Ammon's horn (tissue), 1 donor: ENCODE measurements at regions not wholly inside any gene's neighbourhood (a gene's known extent, or its start where the extent isn't known, plus 50 kb on each side); places are given as distances from the start of the nearest gene placed in this dataset.
"Not testable (repeated sequence)": the region's sequence is repeated elsewhere in the genome, so short reads cannot be mapped to it uniquely, and the experiment has no call there.

Experiments
- DNase-seq: peaks from one replicate; pipeline ENCODE4 v3.0.0-alpha.2; 2016; ENCODE audit warnings: low spot score

GRCh38 chr3:154973851-154974250, 106.3 kb upstream of the MME start:
- DNase-seq: no peak

DNA sequence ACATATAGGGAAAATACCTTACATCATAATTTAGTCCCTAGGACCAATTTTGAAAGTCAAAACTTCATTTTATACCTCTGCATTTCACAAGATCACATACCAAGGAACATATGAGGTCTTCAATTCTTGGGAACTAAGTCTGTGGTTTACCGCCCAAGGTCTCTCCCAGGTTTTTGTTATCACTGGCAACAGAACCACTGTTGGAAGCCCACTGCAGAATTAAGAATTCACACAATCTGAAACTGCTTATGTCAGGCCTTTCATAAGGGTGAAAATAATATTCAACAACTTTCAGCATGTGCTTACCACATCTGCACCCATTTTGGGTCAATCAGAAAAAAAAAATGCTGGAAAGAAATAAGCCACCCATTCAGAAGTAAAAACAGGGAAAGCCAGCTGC, 107.2 kb upstream of the MME start:
- no peak for DNase-seq

DNA sequence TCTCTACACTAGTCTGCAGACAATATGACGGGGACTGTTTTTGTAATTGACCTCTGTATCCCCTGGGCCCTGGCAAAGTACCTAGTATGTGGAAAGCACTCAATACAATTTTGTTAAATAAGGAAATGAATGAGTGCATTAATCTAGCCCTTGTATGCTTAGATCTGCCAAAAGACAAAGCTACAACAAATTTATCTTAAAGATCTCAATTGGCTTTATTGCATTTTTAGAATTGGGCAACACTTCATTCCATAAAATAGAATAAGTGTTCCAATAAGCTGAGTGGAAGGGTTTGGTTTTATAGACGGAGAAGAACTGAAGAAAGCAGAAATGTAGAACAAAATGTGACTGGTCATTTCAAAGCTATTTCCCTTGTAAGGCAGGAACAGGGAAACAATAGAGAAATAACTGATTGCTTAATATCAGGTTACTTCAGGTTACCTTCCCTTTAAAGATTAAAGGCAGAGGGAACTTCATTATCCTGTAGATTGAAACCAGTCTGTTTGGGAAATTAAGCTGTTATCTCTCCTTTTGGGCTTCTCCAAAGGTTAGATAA, 108.3 kb upstream of the MME start:
- no peak for DNase-seq

DNA sequence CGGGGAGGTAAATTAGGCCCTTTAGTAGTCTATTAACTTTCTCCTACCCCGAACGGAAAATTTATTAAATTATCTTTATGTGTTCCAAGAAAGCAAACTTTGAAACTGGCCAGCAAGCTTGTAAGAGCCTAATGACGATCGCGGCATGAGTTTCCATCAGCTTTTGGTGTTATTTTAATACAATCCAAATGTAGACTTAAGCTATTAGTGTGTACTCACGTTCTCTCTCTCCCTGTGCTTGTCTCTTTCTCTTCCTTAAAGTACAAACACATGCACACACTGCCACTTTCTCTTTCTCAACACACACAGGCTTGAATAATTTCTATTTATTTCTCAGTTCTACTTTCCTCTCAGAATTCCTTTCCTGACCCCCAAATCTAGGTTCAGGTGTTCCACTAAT, 108.8 kb upstream of the MME start:
- no peak for DNase-seq

- DNase-seq: no peak
These were observed 109.3 kb upstream of the MME start for GRCh38 chr3:154970797-154971196.

DNA sequence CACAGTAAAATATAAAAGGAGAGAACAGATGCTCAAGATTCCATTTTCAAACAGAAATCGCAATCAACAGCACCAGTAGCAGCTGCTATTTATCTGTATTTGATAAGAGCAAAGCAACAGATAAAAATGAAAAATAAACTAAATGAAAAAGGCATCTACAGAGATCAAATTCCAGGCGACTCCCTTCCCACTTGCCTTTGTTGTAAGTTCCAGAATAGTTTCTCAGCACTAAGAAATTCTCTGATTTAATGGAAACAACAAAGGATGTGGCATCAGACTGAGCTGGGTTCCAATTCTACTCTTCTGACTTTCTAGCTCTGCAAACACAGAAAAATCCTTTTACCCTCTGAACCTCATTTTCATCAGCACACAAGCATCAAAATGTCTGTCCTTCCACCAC, 110.8 kb upstream of the MME start:
- no peak for DNase-seq

DNA sequence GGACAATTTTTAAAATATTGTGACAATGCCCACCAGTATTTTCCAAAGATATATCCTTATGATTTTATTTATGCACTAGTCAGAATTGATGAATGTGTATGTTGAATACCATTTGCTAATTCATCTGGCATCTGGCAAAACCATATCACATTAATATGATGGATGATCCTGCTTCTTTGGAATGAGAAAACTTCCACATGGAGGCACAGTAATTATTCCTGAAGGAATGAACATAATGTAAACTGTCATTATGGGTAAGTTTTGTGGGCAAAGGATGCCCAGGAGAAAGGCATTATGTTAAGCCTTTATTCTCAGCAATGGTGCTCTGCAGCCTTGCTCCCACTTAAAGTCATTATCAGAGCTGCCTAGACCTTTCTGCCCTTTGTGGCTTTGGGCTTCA, 113.0 kb upstream of the MME start:
- DNase-seq: no peak

GRCh38 chr3:154956815-154957214, 123.3 kb upstream of the MME start:
- no peak for DNase-seq

DNA sequence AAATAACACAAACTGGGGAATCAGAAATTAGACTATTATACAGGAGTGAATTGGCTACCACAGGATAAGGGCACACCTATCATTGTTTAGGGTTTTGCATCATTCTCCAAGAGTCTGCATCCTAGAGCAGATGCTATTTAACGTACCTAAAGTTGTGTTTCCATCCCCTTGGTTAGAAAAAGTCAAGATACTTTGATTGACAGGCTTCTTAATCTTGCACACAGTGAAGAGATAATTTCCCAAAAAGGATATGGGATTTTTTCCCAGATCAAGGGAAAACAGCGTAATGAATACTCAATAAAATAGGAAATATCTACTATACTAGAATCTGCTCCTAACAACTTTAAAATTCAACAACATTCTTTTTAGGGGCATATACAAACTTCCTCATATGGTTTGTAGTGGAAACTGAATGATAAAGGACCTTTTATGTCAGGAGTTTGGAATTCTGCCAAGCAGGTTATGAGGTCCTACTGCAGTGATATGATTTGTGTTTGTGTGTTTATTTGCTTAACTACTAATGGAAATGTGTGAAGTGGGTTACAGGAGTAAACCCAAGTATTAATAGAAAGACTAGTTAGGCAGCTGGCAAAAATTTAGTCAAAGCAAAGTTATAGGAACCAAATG, 124.1 kb upstream of the MME start:
- DNase-seq: no peak

- no peak for DNase-seq
These were observed 125.4 kb upstream of the MME start for GRCh38 chr3:154954757-154955156.

GRCh38 chr3:154953538-154953937, 126.6 kb upstream of the MME start:
- no peak for DNase-seq

GRCh38 chr3:154952553-154952952, 127.6 kb upstream of the MME start:
- no peak for DNase-seq

DNA sequence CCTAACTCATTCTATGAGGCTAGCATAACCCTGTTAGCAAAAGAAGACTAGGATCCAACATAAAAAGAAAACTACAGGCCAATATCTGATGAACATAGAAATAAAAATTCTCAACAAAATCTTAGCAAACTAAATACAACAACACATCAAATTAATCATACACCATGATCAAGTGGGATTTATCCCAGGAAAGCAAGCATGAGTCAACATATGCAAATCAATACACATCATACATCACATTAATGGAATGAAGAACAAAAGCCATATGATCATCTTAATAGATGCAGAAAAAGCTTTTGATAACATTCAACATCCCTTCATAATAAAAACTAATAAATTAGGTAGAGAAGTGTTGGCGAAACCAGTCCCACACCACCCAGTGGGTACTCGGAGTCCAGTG, 136.1 kb upstream of the MME start:
- no peak for DNase-seq

DNA sequence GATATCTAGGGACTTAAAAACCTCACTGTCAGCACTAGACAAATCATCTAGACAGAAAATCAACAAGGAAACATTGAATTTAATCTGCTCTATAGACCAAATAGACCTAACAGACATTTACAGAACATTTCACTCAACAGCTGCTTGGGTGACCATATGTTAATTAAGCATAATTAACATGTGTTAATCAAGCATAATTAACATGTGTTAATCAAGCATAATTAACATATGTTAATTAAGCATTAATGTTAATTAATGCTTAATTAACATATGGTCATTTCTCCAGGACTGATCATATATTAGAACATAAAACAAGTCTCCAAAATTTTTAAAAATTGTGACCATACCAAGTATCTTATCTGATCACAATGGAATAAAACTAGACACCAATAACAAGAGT, 137.3 kb upstream of the MME start:
- DNase-seq: no peak

DNA sequence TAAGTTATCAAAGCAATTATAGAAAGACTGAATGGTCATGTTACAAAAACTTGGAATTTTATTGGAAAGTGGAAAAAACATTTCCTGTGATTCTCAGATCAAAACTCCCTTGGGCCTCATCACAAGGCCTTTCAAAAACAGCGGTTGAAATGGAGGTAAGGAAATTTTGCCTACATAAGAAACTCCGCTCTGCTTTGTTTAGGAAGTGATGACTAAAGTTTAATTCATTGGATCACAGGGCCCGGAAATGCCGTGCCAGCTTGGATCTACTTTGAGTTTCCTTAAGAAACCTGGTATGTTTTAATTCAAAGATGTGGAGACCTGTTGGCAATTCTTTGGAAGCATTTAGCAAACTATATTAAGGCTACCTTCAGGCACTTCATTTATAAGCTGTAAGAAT, 143.9 kb upstream of the MME start:
- DNase-seq: no peak

- DNase-seq: no peak
These were observed 146.5 kb upstream of the MME start for GRCh38 chr3:154933581-154933980.

DNA sequence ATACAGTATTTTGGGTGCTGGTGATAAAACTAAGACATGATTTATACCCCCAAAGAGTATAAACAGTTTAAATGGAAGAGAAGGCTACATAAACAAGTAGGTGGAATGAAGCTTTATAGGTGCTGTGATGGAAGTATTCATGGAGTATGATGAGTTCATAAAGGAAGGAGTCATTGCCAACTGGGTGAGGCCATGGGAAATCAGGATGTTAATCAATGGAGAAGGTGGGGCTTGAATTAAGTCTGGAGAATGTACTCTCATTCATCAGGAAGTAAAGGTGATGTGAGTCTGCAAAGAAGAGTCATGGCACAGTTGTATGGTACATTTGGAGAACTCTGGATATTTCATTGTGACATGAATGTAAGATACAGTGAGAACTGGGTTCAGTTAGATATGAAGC, 147.5 kb upstream of the MME start:
- no peak for DNase-seq

DNA sequence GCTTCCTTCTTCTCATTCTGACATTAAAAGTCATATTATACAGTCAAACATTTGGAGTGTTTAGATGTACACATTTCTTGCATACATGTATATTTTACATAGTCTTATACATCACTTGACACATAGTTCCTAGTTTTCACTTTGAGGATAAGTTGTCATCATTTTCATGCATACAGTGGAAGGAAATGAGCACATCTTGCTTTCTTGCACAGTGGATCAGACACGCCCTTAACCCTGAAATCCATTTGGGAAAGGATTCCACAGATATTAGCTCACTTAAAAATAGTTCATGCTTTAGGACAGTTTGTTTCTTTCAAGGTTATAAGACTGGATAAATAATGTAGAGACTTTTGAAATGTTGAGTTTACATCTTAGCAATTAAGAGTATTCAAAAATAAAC, 148.6 kb upstream of the MME start:
- DNase-seq: no peak

GRCh38 chr3:154926721-154927120, 153.4 kb upstream of the MME start:
- DNase-seq: no peak

DNA sequence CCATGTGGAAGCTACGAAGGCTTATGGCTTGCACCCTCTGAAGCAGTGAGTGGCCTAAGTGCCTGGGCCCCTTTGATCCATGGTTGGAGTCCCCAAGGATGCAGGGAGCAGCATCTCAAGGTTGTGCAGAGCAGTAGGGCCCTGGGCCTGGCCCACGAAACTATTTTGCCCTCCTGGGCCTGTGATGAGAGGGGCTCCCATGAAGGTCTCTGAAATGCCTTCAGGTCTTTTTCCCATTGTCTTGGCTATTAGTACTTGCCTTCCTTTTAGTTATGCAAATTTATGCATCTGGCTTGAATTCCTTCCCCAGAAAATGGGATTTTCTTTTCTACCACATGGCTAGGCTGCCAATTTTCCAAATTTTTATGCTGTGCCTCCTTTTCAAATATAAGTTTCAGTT, 158.8 kb upstream of the MME start:
- DNase-seq: no peak

DNA sequence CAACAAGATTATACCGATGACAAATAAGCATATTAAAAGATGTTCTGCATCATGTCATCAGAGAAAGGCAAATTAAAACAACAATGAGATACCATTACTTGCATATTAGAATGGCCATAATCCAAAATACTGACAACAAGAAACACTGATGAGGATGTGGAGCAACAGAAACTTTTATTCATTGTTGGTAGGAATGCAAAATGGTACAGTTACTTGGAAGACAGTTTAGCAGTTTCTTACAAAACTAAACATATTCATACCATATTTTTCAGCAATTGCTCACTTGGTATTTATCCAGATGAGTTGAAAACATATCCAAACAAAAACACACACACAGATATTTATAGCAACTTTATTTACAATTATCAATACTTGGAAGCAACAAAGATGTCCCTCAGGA, 160.9 kb upstream of the MME start:
- DNase-seq: no peak

DNA sequence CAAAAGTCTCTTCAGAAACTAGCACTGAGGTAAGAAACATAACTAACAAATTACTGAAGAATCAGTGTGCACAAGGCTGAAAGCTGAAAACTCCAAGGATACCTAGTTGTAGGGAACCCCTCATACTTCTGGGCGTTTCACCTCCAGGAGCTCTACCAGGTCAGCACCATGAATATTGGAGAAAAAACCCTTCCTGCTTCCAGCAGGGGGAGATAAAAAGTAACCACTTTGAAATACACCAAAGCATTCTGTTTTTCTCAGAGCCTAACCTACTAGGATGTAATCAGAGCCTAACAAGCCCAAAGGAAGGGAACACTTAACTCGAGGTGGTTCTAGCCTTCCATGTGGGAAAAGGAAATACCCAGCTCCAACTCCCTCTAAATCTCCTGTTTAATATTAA, 175.8 kb upstream of the MME start:
- DNase-seq: no peak

GRCh38 chr3:154902495-154902894, 177.6 kb upstream of the MME start:
- DNase-seq: not testable (repeated sequence)

GRCh38 chr3:154901278-154901677, 178.8 kb upstream of the MME start:
- no peak for DNase-seq

DNA sequence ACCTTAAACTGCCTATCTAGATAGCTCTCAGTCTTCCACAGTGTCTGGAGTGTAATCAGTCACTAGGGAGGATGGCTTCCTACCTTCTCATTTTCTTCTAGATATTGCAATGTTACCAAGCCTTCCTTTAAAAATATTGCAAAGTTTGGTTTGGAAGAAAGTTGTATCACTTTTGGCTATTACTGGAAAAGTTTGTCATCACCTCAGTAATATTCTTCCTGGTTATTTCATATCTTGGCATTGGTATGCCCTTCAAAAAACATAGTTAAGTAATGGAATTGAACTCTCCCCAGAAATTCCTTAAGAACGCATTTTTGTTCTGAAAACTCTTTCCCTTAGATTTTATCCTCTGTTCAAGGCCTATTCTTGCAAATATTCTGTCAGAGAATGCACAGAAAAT, 179.3 kb upstream of the MME start:
- DNase-seq: no peak
